Kidney epithelial cell (primary cell): ENCODE measurements at regions not wholly inside any gene's neighbourhood (a gene's known extent, or its start where the extent isn't known, plus 50 kb on each side); places are given as distances from the start of the nearest gene placed in this dataset.

Experiments
- DNase-seq: peaks from one replicate; pipeline ENCODE4 v3.0.0-alpha.2; 2010; ENCODE audit warnings: low read depth
- H3K27me3 ChIP-seq: 2 replicates; pipeline ENCODE4 v1.6.0; 2011; ENCODE audit warnings: low read length; ENCODE audit not compliant: control insufficient read depth, insufficient read depth
- H3K36me3 ChIP-seq: 2 replicates; pipeline ENCODE4 v1.5.1; 2011; ENCODE audit warnings: low read length; ENCODE audit not compliant: control insufficient read depth, insufficient read depth
- H3K4me3 ChIP-seq: 2 replicates; pipeline ENCODE4 v1.5.1; 2011; ENCODE audit warnings: low read depth, mild to moderate bottlenecking, control low read depth, low read length
- TF ChIP-seq, protein P1 (sequence below): IDR thresholded peaks from 2 replicates; pipeline ENCODE4 v1.5.1; 2011; ENCODE audit warnings: mild to moderate bottlenecking, moderate library complexity, low read length, control low read depth, inconsistent platforms; ENCODE audit not compliant: insufficient read depth, poor library complexity, severe bottlenecking

DNA sequence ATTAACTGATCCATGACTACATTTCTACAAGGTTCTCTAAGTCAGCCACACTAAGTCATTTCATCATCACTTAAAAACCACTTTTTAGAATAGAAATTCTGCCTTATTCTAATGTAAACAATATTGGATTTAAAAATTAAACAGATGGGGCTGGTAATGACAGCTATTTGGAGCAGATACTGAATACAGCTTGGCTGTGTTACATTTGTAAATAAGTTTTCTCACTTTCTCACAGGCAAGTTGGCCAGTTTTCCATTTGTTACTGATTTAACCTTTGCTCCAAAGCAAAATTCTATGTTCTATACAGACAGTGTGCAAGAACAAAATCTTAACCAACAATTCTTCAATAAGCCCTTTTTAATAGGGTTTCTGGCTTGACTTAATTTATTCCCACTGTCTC lies 370.7 kb downstream of the GRIA2 start:
- H3K4me3 ChIP-seq = no peak overlapping the region
- no peaks in the 10 kb centered on the region for H3K27me3 ChIP-seq
- DNase-seq = no peak
- TF ChIP-seq, protein P1, sequence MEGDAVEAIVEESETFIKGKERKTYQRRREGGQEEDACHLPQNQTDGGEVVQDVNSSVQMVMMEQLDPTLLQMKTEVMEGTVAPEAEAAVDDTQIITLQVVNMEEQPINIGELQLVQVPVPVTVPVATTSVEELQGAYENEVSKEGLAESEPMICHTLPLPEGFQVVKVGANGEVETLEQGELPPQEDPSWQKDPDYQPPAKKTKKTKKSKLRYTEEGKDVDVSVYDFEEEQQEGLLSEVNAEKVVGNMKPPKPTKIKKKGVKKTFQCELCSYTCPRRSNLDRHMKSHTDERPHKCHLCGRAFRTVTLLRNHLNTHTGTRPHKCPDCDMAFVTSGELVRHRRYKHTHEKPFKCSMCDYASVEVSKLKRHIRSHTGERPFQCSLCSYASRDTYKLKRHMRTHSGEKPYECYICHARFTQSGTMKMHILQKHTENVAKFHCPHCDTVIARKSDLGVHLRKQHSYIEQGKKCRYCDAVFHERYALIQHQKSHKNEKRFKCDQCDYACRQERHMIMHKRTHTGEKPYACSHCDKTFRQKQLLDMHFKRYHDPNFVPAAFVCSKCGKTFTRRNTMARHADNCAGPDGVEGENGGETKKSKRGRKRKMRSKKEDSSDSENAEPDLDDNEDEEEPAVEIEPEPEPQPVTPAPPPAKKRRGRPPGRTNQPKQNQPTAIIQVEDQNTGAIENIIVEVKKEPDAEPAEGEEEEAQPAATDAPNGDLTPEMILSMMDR = no peak
- no peaks in the 10 kb centered on the region for H3K36me3 ChIP-seq

GRCh38 chr4:157590679-157591078 lies 370.2 kb downstream of the GRIA2 start:
- DNase-seq = no peak
- H3K4me3 ChIP-seq = no peak overlapping the region

GRCh38 chr4:157587681-157588423 lies 367.3 kb downstream of the GRIA2 start:
- Histone ChIP-seq H3K4me3 (no peak overlapping the region), H3K27me3 (no peaks in the 10 kb centered on the region), H3K36me3 (no peaks in the 10 kb centered on the region)
- TF ChIP-seq, protein P1 = no peak
- DNase-seq = no peak

More at GRCh38 chr4:157590679-157591078, 370.2 kb downstream of the GRIA2 start:
- TF ChIP-seq, protein P1 = no peak
- H3K27me3 ChIP-seq = no peaks in the 10 kb centered on the region
- H3K36me3 ChIP-seq = no peaks in the 10 kb centered on the region

GRCh38 chr4:157582141-157582540 lies 361.6 kb downstream of the GRIA2 start:
- TF ChIP-seq, protein P1 = no peak
- Histone ChIP-seq H3K4me3 (no peak overlapping the region), H3K36me3 (no peaks in the 10 kb centered on the region), H3K27me3 (no peaks in the 10 kb centered on the region)
- no peak for DNase-seq

DNA sequence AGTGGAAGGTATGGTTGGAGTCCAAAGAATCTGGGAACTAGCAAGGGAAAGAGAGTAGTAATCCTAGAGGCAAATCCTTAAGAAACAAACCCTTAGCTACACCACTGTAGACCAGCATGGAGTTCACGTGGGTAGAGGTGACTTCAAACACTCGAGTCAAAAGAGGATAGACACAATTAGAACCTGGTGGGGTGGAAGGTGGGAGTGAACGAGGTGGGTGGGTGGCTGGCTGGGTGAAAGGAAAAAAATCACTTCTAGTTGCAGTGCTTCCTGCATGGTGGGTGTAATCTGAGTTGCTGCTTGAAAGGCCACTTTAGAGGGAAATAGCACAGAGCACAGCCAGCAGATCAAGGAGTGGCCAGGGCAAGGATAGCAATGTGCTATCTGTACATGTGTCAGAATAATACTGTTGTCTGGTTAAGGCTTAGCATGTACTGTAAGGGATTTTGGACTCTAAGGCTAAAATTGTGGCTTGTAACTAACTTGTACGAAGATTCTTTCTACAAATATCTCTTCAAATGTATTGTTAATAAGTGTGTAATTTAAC lies 356.2 kb downstream of the GRIA2 start:
- Histone ChIP-seq H3K27me3 (no peaks in the 10 kb centered on the region), H3K36me3 (no peaks in the 10 kb centered on the region), H3K4me3 (no peak overlapping the region)
- TF ChIP-seq, protein P1 = no peak
- DNase-seq = no peak

- Histone ChIP-seq H3K36me3 (no peaks in the 10 kb centered on the region), H3K4me3 (no peak overlapping the region), H3K27me3 (no peaks in the 10 kb centered on the region)
- TF ChIP-seq, protein P1 = no peak
- no peak for DNase-seq
Measured at GRCh38 chr4:157575339-157575738, 354.8 kb downstream of the GRIA2 start.
